ENCODE measurements at regions not wholly inside any gene's neighbourhood (a gene's known extent, or its start where the extent isn't known, plus 50 kb on each side); places are given as distances from the start of the nearest gene placed in this dataset.

GRCh38 chr4:181971973-181972372 is 271.2 kb upstream of the TENM3 start:
- no peak for DNase-seq

GRCh38 chr4:181976764-181977163 is 266.4 kb upstream of the TENM3 start:
- DNase-seq: no peak

GRCh38 chr4:181982437-181982836 is 260.8 kb upstream of the TENM3 start:
- no peak for DNase-seq

GRCh38 chr4:181982856-181983255 is 260.3 kb upstream of the TENM3 start:
- DNase-seq: no peak

GRCh38 chr4:181987392-181987791 is 255.8 kb upstream of the TENM3 start:
- no peak for DNase-seq

- no peak for DNase-seq
Observed at GRCh38 chr4:181989071-181989470, 254.1 kb upstream of the TENM3 start.

GRCh38 chr4:181991369-181992108 is 251.7 kb upstream of the TENM3 start:
- no peak for DNase-seq

- DNase-seq: no peak
Observed at GRCh38 chr4:181998398-181999295, 244.6 kb upstream of the TENM3 start.

GRCh38 chr4:182000077-182000476 is 243.1 kb upstream of the TENM3 start:
- no peak for DNase-seq

GRCh38 chr4:182010876-182011275 is 232.3 kb upstream of the TENM3 start:
- no peak for DNase-seq

- DNase-seq: no peak
Observed at GRCh38 chr4:182014164-182014563, 229.0 kb upstream of the TENM3 start.

- no peak for DNase-seq
Observed at GRCh38 chr4:182015014-182015413, 228.2 kb upstream of the TENM3 start.

- no peak for DNase-seq
Observed at GRCh38 chr4:182015893-182016292, 227.3 kb upstream of the TENM3 start.

GRCh38 chr4:182017038-182017437 is 226.2 kb upstream of the TENM3 start:
- DNase-seq: no peak

GRCh38 chr4:182018691-182019090 is 224.5 kb upstream of the TENM3 start:
- no peak for DNase-seq

GRCh38 chr4:182019148-182019652 is 224.0 kb upstream of the TENM3 start:
- DNase-seq: no peak

GRCh38 chr4:182022909-182023308 is 220.3 kb upstream of the TENM3 start:
- DNase-seq: no peak

- DNase-seq: no peak
Observed at GRCh38 chr4:182023469-182023868, 219.7 kb upstream of the TENM3 start.

GRCh38 chr4:182042945-182043344 is 200.3 kb upstream of the TENM3 start:
- no peak for DNase-seq

GRCh38 chr4:182048871-182049270 is 194.3 kb upstream of the TENM3 start:
- DNase-seq: no peak

GRCh38 chr4:182056866-182057265 is 186.3 kb upstream of the TENM3 start:
- no peak for DNase-seq

- DNase-seq: no peak
Observed at GRCh38 chr4:182062458-182062857, 180.7 kb upstream of the TENM3 start.

- DNase-seq: no peak
Observed at GRCh38 chr4:182062936-182063335, 180.3 kb upstream of the TENM3 start.

- no peak for DNase-seq
Observed at GRCh38 chr4:182063651-182064050, 179.6 kb upstream of the TENM3 start.

All from activated naive CD4-positive, alpha-beta T cell (primary cell).